Hepatocyte (in vitro differentiated cells): ENCODE measurements at regions not wholly inside any gene's neighbourhood (a gene's known extent, or its start where the extent isn't known, plus 50 kb on each side); places are given as distances from the start of the nearest gene placed in this dataset.

Source experiments
- DNase-seq: peaks from one replicate; pipeline ENCODE4 v3.0.0-alpha.2; 2016; ENCODE audit warnings: low spot score
- H2AFZ ChIP-seq: fragments of 200-600 bp; sonication (generic); 2 replicates; pipeline ENCODE4 v1.6.0; 2016; ENCODE audit warnings: antibody characterized with exemption, mild to moderate bottlenecking
- H3K27ac ChIP-seq: fragments of 200-600 bp; sonication (generic); 2 replicates; pipeline ENCODE4 v1.5.1; 2016; ENCODE audit warnings: mild to moderate bottlenecking
- H3K27me3 ChIP-seq: fragments of 200-600 bp; sonication (generic); 2 replicates; pipeline ENCODE4 v1.6.1; 2016
- H3K36me3 ChIP-seq: fragments of 200-600 bp; sonication (generic); replicated peaks from 2 replicates; pipeline ENCODE4 v1.5.1; 2016; ENCODE audit warnings: low read depth; ENCODE audit not compliant: insufficient read depth
- H3K4me1 ChIP-seq: fragments of 200-600 bp; sonication (generic); 2 replicates; pipeline ENCODE4 v1.5.1; 2016; ENCODE audit warnings: mild to moderate bottlenecking, moderate library complexity; ENCODE audit not compliant: insufficient read depth
- H3K4me2 ChIP-seq: fragments of 200-600 bp; sonication (generic); 2 replicates; pipeline ENCODE4 v1.6.0; 2016
- H3K4me3 ChIP-seq: fragments of 200-600 bp; sonication (generic); 2 replicates; pipeline ENCODE4 v1.5.1; 2016; ENCODE audit warnings: mild to moderate bottlenecking
- H3K79me2 ChIP-seq: fragments of 200-600 bp; sonication (generic); 2 replicates; pipeline ENCODE4 v1.6.0; 2017; ENCODE audit warnings: mild to moderate bottlenecking
- H3K9me2 ChIP-seq: fragments of 200-600 bp; sonication (generic); replicated peaks from 2 replicates; pipeline ENCODE4 v1.6.0; 2017; ENCODE audit warnings: mild to moderate bottlenecking; ENCODE audit not compliant: insufficient read depth
- H3K9me3 ChIP-seq: fragments of 200-600 bp; sonication (generic); 2 replicates; pipeline ENCODE4 v1.5.1; 2016; ENCODE audit warnings: low read depth, mild to moderate bottlenecking
- H4K20me1 ChIP-seq: fragments of 200-600 bp; sonication (generic); 2 replicates; pipeline ENCODE4 v1.6.0; 2016; ENCODE audit warnings: mild to moderate bottlenecking; ENCODE audit not compliant: insufficient read depth, poor library complexity, severe bottlenecking
- CTCF ChIP-seq: fragments of 200-600 bp; sonication (generic); IDR thresholded peaks from 2 replicates; pipeline ENCODE4 v1.5.1; 2016; ENCODE audit warnings: antibody characterized with exemption, mild to moderate bottlenecking; ENCODE audit not compliant: poor library complexity
- EZH2 ChIP-seq: fragments of 200-600 bp; sonication (generic); IDR thresholded peaks from 2 replicates; pipeline ENCODE4 v1.6.1; 2016; ENCODE audit warnings: antibody characterized with exemption, mild to moderate bottlenecking, borderline replicate concordance
- EZH2phosphoT487 ChIP-seq: fragments of 200-600 bp; sonication (generic); IDR thresholded peaks from one replicate; pipeline ENCODE4 v1.6.1; 2018; ENCODE audit warnings: antibody characterized with exemption, mild to moderate bottlenecking, low read depth, moderate library complexity; ENCODE audit not compliant: unreplicated experiment, severe bottlenecking
- WGBS: methylation state at CpG from one replicate; pipeline ENCODE4 v1.1.6; 2016; ENCODE audit warnings: low lambda C conversion rate; ENCODE audit errors: missing lambda C conversion rate; 5-methylcytosine and 5-hydroxymethylcytosine counted together

- H3K27me3 ChIP-seq = no peaks in the 10 kb centered on the region
- no peak overlapping the region for H3K4me3 ChIP-seq
- no peak overlapping the region for H3K4me2 ChIP-seq
- no peaks in the 10 kb centered on the region for H3K36me3 ChIP-seq
- H2AFZ ChIP-seq = no peak overlapping the region
- TF ChIP-seq CTCF (no peak), EZH2phosphoT487 (no peak), EZH2 (no peak)
- H3K79me2 ChIP-seq = no peaks in the 10 kb centered on the region
- no peak overlapping the region for H3K27ac ChIP-seq
- H3K9me2 ChIP-seq = no peaks in the 10 kb centered on the region
- 78% methylated on average over 2 of the region's 2 CpGs for WGBS
- no peak for DNase-seq
- H3K4me1 ChIP-seq = no peaks in the 10 kb centered on the region
- H3K9me3 ChIP-seq = no peaks in the 10 kb centered on the region
- no peaks in the 10 kb centered on the region for H4K20me1 ChIP-seq
These were observed 100.9 kb upstream of the CDIN1 start for GRCh38 chr15:36478561-36478960.

GRCh38 chr15:36479200-36479896 lies 100.1 kb upstream of the CDIN1 start:
- no peak for DNase-seq
- no peaks in the 10 kb centered on the region for H3K4me1 ChIP-seq
- no peaks in the 10 kb centered on the region for H3K36me3 ChIP-seq
- H3K79me2 ChIP-seq = no peaks in the 10 kb centered on the region
- no peak for TF ChIP-seq EZH2
- no peaks in the 10 kb centered on the region for H3K9me3 ChIP-seq
- no peak overlapping the region for H3K27ac ChIP-seq
- no peak overlapping the region for H2AFZ ChIP-seq
- no peak overlapping the region for H3K4me3 ChIP-seq
- no peaks in the 10 kb centered on the region for H3K9me2 ChIP-seq
- no peaks in the 10 kb centered on the region for H4K20me1 ChIP-seq
- 71% methylated on average over 9 of the region's 9 CpGs for WGBS
- H3K27me3 ChIP-seq = no peaks in the 10 kb centered on the region
- H3K4me2 ChIP-seq = no peak overlapping the region

- H3K79me2 ChIP-seq = no peaks in the 10 kb centered on the region
- WGBS = 97% methylated on average over 1 of the region's 1 CpG
- TF ChIP-seq EZH2 (no peak), EZH2phosphoT487 (no peak), CTCF (no peak)
These were observed 98.3 kb upstream of the CDIN1 start for GRCh38 chr15:36481156-36481555.

GRCh38 chr15:36483409-36483808 lies 96.0 kb upstream of the CDIN1 start:
- H2AFZ ChIP-seq = no peak overlapping the region
- H3K9me2 ChIP-seq = no peaks in the 10 kb centered on the region
- H3K4me2 ChIP-seq = no peak overlapping the region
- H3K9me3 ChIP-seq = no peaks in the 10 kb centered on the region
- H3K79me2 ChIP-seq = no peaks in the 10 kb centered on the region
- no peaks in the 10 kb centered on the region for H4K20me1 ChIP-seq
- H3K4me1 ChIP-seq = no peaks in the 10 kb centered on the region
- no peak for TF ChIP-seq EZH2
- H3K36me3 ChIP-seq = no peaks in the 10 kb centered on the region
- WGBS = 100% methylated on average over 1 of the region's 1 CpG
- H3K27me3 ChIP-seq = no peaks in the 10 kb centered on the region
- no peak overlapping the region for H3K27ac ChIP-seq
- DNase-seq = no peak
- no peak overlapping the region for H3K4me3 ChIP-seq

More at GRCh38 chr15:36481156-36481555, 98.3 kb upstream of the CDIN1 start:
- Histone ChIP-seq H3K27me3 (no peaks in the 10 kb centered on the region), H3K27ac (no peak overlapping the region), H3K36me3 (no peaks in the 10 kb centered on the region), H4K20me1 (no peaks in the 10 kb centered on the region), H2AFZ (no peak overlapping the region), H3K9me2 (no peaks in the 10 kb centered on the region), H3K4me3 (no peak overlapping the region), H3K9me3 (no peaks in the 10 kb centered on the region), H3K4me1 (no peaks in the 10 kb centered on the region), H3K4me2 (no peak overlapping the region)
- DNase-seq = no peak
